SKM-1 treated with dmso at 0.1 percent for 144 hours (cell line): ENCODE measurements at regions not wholly inside any gene's neighbourhood (a gene's known extent, or its start where the extent isn't known, plus 50 kb on each side); places are given as distances from the start of the nearest gene placed in this dataset.

Source experiments
- DNase-seq: peaks from one replicate; lab custom pipeline; 2025; ENCODE audit not compliant: unreplicated experiment; lab: John Stamatoyannopoulos, UW

GRCh38 chr4:110675426-110675825 lies 52.5 kb upstream of the PITX2 start:
- no peak for DNase-seq

GRCh38 chr4:110676241-110676640 lies 53.4 kb upstream of the PITX2 start:
- DNase-seq: no peak

- no peak for DNase-seq
Measured at GRCh38 chr4:110678517-110679227, 55.8 kb upstream of the PITX2 start.

GRCh38 chr4:110680265-110680664 lies 57.4 kb upstream of the PITX2 start:
- DNase-seq: no peak

- peak; percentile 27 for DNase-seq
Measured at GRCh38 chr4:110681381-110681780, 58.5 kb upstream of the PITX2 start.

GRCh38 chr4:110682311-110682710 lies 59.4 kb upstream of the PITX2 start:
- DNase-seq: no peak

GRCh38 chr4:110683601-110684000 lies 60.7 kb upstream of the PITX2 start:
- DNase-seq: no peak

GRCh38 chr4:110702326-110702725 lies 79.4 kb upstream of the PITX2 start:
- DNase-seq: no peak

- peak; percentile 82 for DNase-seq
Measured at GRCh38 chr4:110704748-110705439, 82.0 kb upstream of the PITX2 start.

- DNase-seq: no peak
Measured at GRCh38 chr4:110705440-110705782, 82.5 kb upstream of the PITX2 start.

GRCh38 chr4:110710070-110710469 lies 87.2 kb upstream of the PITX2 start:
- DNase-seq: no peak

GRCh38 chr4:110712486-110712885 lies 89.6 kb upstream of the PITX2 start:
- no peak for DNase-seq

GRCh38 chr4:110730318-110730717 lies 107.4 kb upstream of the PITX2 start:
- no peak for DNase-seq

GRCh38 chr4:110733901-110734300 lies 111.0 kb upstream of the PITX2 start:
- no peak for DNase-seq

- no peak for DNase-seq
Measured at GRCh38 chr4:110735686-110736085, 112.8 kb upstream of the PITX2 start.

GRCh38 chr4:110737931-110738330 lies 115.1 kb upstream of the PITX2 start:
- no peak for DNase-seq

- DNase-seq: no peak
Measured at GRCh38 chr4:110742143-110742542, 119.3 kb upstream of the PITX2 start.

- DNase-seq: no peak
Measured at GRCh38 chr4:110748071-110748470, 125.2 kb upstream of the PITX2 start.

GRCh38 chr4:110751183-110751582 lies 128.3 kb upstream of the PITX2 start:
- DNase-seq: no peak

GRCh38 chr4:110751986-110752385 lies 129.1 kb upstream of the PITX2 start:
- no peak for DNase-seq

- DNase-seq: no peak
Measured at GRCh38 chr4:110753466-110753865, 130.6 kb upstream of the PITX2 start.

GRCh38 chr4:110754716-110755115 lies 131.8 kb upstream of the PITX2 start:
- no peak for DNase-seq

GRCh38 chr4:110769578-110769977 lies 146.7 kb upstream of the PITX2 start:
- DNase-seq: no peak
